Stimulated activated CD8-positive, alpha-beta memory T cell treated with anti-CD3 and anti-CD28 coated beads, Interleukin-4, amount 100 ng/mL, for 48 hours (primary cell): ENCODE measurements at regions not wholly inside any gene's neighbourhood (a gene's known extent, or its start where the extent isn't known, plus 50 kb on each side); places are given as distances from the start of the nearest gene placed in this dataset.

ENCODE experiments used
- DNase-seq: peaks from one replicate; pipeline ENCODE4 v3.0.0-alpha.2; 2020

DNA sequence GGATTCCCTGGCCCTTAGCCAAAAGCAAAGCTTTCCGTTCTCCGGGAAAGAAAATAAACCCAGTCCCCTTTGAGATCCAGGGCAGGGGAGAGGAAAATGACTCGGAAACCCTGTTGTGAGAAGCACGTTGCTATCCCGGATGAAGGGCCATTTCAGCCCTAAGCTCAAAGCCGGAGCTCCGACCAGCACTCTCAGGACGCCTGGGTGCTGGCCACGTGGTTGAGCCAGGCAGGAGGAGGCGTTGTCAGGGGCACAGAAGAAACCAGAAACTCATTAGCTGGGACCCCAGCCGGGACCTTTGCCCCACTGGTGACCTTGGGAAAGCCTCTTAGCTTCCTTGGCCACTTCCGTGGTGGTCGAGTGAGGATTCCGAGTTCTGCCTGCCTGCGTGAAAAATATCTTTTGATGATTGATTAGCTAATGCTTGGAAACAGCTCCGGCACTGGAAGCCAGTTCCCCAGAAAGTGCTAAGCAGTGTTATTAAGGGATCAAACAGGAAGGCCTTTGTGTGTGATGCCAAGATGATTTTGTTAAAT is 57.6 kb upstream of the FZD10 start:
- no peak for DNase-seq

DNA sequence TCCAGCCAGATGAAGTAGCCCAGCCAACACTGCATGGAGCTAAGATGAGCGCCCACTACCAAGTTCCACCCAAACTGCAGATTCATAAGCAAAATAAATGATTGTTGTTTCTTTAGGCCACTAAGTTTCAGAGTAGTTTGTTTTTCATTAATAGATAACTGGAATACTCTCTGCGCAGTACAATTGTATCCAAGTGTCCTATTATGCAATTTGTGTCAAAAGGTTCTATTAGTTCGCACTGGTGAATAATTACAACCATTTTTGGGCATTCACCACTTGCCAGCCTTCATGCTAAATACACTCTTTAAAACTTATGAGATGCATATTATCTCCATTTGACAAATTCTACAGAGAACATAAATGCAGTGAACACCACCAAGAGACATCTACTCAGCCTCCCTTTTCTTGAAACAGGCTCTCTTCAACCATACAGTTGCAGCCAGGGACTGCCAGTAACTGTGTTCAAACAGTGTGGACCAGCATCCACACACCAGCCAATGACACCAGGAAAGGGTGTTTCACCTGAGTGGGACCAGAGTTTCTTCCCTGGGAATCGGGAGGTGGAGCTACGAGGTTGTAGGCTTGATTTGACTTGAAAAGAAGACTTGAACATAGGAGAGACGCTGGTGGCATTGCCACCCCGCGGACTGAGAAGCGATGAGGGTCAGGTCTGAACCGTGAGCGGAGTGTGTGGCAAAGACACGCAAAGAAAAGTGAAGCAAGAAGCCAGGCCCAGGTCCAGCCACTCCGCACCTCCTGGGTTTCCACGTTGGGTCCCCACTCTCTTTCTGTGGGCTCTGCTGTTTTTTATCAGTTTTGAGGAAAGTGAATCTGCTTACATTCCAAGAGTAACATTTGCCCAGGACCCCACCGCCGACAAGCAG is 53.0 kb upstream of the FZD10 start:
- no peak for DNase-seq

DNA sequence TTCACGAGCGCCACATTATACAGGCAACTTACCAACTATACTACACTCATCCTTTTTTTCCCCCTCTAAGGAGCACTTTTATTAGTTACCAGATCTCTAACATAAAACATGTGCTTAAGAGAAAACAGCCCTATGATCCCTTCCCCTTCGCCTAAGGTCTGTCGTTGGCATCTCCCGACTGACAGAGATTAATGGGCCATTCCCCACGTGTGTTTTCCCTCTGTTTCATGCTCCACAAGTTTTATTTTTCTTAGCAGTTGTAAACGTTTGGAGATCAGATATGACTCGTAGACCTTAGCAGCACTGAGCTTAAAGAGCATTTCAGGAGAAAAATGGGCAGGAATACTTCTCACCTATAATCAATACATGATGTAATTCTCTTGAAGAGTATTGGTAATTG is 51.4 kb upstream of the FZD10 start:
- DNase-seq, result no peak

DNA sequence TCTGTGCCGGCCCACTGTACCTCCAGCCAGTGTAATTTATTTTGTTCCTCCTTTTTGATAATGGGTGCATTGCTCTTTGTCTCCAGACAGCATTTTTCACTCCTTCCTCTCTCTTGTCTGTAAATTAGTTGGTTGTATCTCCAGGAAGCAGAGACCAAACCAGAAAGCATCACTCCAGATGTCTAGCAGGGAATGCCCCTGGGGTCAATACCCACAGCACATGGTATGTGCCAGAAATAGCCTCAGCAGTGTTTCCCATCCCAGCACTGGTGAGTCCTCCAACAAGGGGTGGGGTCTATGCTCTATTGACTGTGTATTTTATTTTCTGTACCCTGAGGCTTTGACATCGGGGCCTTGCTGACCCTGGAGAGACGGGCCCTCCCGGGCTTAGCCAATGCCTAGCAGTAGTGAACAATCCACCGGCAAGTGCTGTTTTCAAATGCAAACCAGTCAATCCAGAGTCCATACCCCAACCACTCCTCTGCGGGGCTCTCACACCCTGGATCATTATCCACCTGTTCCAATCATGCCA is 50.2 kb upstream of the FZD10 start:
- DNase-seq, result no peak
